ENCODE measurements at regions not wholly inside any gene's neighbourhood (a gene's known extent, or its start where the extent isn't known, plus 50 kb on each side); places are given as distances from the start of the nearest gene placed in this dataset.

- Histone ChIP-seq H3K9me3 (replicated peaks) (no peaks in the 10 kb centered on the region), H3K4me1 (no peaks in the 10 kb centered on the region), H3K27ac (no peak overlapping the region), H3K36me3 (no peaks in the 10 kb centered on the region), H3K27me3 (no peaks in the 10 kb centered on the region), H3K4me3 (no peak overlapping the region)
- no peak for DNase-seq
Observed at GRCh38 chr7:37504801-37505200, 56.1 kb upstream of the ELMO1 start.

- Histone ChIP-seq H3K36me3 (no peaks in the 10 kb centered on the region), H3K27ac (no peak overlapping the region), H3K9me3 (replicated peaks) (no peaks in the 10 kb centered on the region), H3K4me3 (no peak overlapping the region), H3K27me3 (no peaks in the 10 kb centered on the region), H3K4me1 (no peaks in the 10 kb centered on the region)
- DNase-seq: no peak
Observed at GRCh38 chr7:37505750-37506353, 57.2 kb upstream of the ELMO1 start.

- no peaks in the 10 kb centered on the region for H3K9me3 ChIP-seq (replicated peaks)
- H3K4me1 ChIP-seq: no peaks in the 10 kb centered on the region
- no peaks in the 10 kb centered on the region for H3K36me3 ChIP-seq
- DNase-seq: no peak
- no peak overlapping the region for H3K27ac ChIP-seq
- no peaks in the 10 kb centered on the region for H3K27me3 ChIP-seq
- no peak overlapping the region for H3K4me3 ChIP-seq
Observed at GRCh38 chr7:37508118-37508517, 59.5 kb upstream of the ELMO1 start.

- DNase-seq: peak in 1 of 2 experiments; percentile 70
- Histone ChIP-seq H3K4me3 (no peak overlapping the region), H3K9me3 (replicated peaks) (no peaks in the 10 kb centered on the region), H3K36me3 (no peaks in the 10 kb centered on the region), H3K27me3 (no peaks in the 10 kb centered on the region), H3K27ac (no peak overlapping the region), H3K4me1 (no peaks in the 10 kb centered on the region)
Observed at GRCh38 chr7:37510043-37510634, 61.5 kb upstream of the ELMO1 start.

- H3K4me3 ChIP-seq: no peak overlapping the region
- H3K9me3 ChIP-seq (replicated peaks): no peaks in the 10 kb centered on the region
- no peak overlapping the region for H3K27ac ChIP-seq
- H3K4me1 ChIP-seq: no peaks in the 10 kb centered on the region
- no peak for DNase-seq
- H3K36me3 ChIP-seq: no peaks in the 10 kb centered on the region
- no peaks in the 10 kb centered on the region for H3K27me3 ChIP-seq
Observed at GRCh38 chr7:37511915-37512314, 63.3 kb upstream of the ELMO1 start.

GRCh38 chr7:37514497-37514896 lies 65.8 kb upstream of the ELMO1 start:
- no peaks in the 10 kb centered on the region for H3K9me3 ChIP-seq (replicated peaks)
- H3K27ac ChIP-seq: no peak overlapping the region
- no peaks in the 10 kb centered on the region for H3K36me3 ChIP-seq
- no peak for DNase-seq
- H3K4me3 ChIP-seq: no peak overlapping the region
- H3K4me1 ChIP-seq: no peaks in the 10 kb centered on the region
- H3K27me3 ChIP-seq: no peaks in the 10 kb centered on the region

- no peak overlapping the region for H3K27ac ChIP-seq
- no peaks in the 10 kb centered on the region for H3K9me3 ChIP-seq (replicated peaks)
- no peak overlapping the region for H3K4me3 ChIP-seq
- H3K27me3 ChIP-seq: no peaks in the 10 kb centered on the region
- no peaks in the 10 kb centered on the region for H3K36me3 ChIP-seq
- H3K4me1 ChIP-seq: no peaks in the 10 kb centered on the region
- no peak for DNase-seq
Observed at GRCh38 chr7:37516664-37517063, 68.0 kb upstream of the ELMO1 start.

- H3K4me1 ChIP-seq: no peaks in the 10 kb centered on the region
Observed at GRCh38 chr7:37518266-37518665, 69.6 kb upstream of the ELMO1 start.

GRCh38 chr7:37524056-37524455 lies 75.4 kb upstream of the ELMO1 start:
- H3K36me3 ChIP-seq: no peaks in the 10 kb centered on the region
- H3K4me1 ChIP-seq: no peaks in the 10 kb centered on the region
- no peak overlapping the region for H3K4me3 ChIP-seq
- H3K27ac ChIP-seq: no peak overlapping the region
- H3K9me3 ChIP-seq (replicated peaks): no peaks in the 10 kb centered on the region
- no peak for DNase-seq
- no peaks in the 10 kb centered on the region for H3K27me3 ChIP-seq

More at GRCh38 chr7:37518266-37518665, 69.6 kb upstream of the ELMO1 start:
- H3K27me3 ChIP-seq: no peaks in the 10 kb centered on the region
- no peak overlapping the region for H3K27ac ChIP-seq
- no peaks in the 10 kb centered on the region for H3K36me3 ChIP-seq
- no peak for DNase-seq
- no peaks in the 10 kb centered on the region for H3K9me3 ChIP-seq (replicated peaks)
- no peak overlapping the region for H3K4me3 ChIP-seq

- no peak for DNase-seq
- no peak overlapping the region for H3K27ac ChIP-seq
- no peaks in the 10 kb centered on the region for H3K27me3 ChIP-seq
- H3K4me1 ChIP-seq: no peaks in the 10 kb centered on the region
- no peaks in the 10 kb centered on the region for H3K9me3 ChIP-seq (replicated peaks)
- no peak overlapping the region for H3K4me3 ChIP-seq
- no peaks in the 10 kb centered on the region for H3K36me3 ChIP-seq
Observed at GRCh38 chr7:37524797-37525196, 76.1 kb upstream of the ELMO1 start.

- Histone ChIP-seq H3K4me3 (no peak overlapping the region), H3K36me3 (no peaks in the 10 kb centered on the region), H3K4me1 (peaks cover 4% of the 10 kb centered on the region; the same call in 1 of the 2 replicates), H3K27ac (no peak overlapping the region), H3K9me3 (replicated peaks) (no peaks in the 10 kb centered on the region), H3K27me3 (no peaks in the 10 kb centered on the region)
- no peak for DNase-seq
Observed at GRCh38 chr7:37526623-37527022, 78.0 kb upstream of the ELMO1 start.

- Histone ChIP-seq H3K4me3 (no peak overlapping the region), H3K36me3 (no peaks in the 10 kb centered on the region), H3K27me3 (no peaks in the 10 kb centered on the region), H3K4me1 (peaks cover 5% of the 10 kb centered on the region; the same call in 1 of the 2 replicates), H3K27ac (no peak overlapping the region), H3K9me3 (replicated peaks) (no peaks in the 10 kb centered on the region)
- DNase-seq: no peak
Observed at GRCh38 chr7:37527109-37527508, 78.4 kb upstream of the ELMO1 start.

- Histone ChIP-seq H3K4me3 (no peak overlapping the region), H3K4me1 (peaks cover 5% of the 10 kb centered on the region; the same call in 1 of the 2 replicates), H3K27me3 (no peaks in the 10 kb centered on the region), H3K36me3 (no peaks in the 10 kb centered on the region), H3K27ac (no peak overlapping the region), H3K9me3 (replicated peaks) (no peaks in the 10 kb centered on the region)
- peak; percentile 47 to 72 for DNase-seq
Observed at GRCh38 chr7:37531225-37531624, 82.6 kb upstream of the ELMO1 start.

- no peaks in the 10 kb centered on the region for H3K9me3 ChIP-seq (replicated peaks)
- peaks cover 5% of the 10 kb centered on the region; the same call in 1 of the 2 replicates for H3K4me1 ChIP-seq
- H3K36me3 ChIP-seq: no peaks in the 10 kb centered on the region
- no peaks in the 10 kb centered on the region for H3K27me3 ChIP-seq
- no peak overlapping the region for H3K27ac ChIP-seq
- no peak overlapping the region for H3K4me3 ChIP-seq
- no peak for DNase-seq
Observed at GRCh38 chr7:37532636-37533035, 84.0 kb upstream of the ELMO1 start.

GRCh38 chr7:37534893-37535610 lies 86.4 kb upstream of the ELMO1 start:
- Histone ChIP-seq H3K9me3 (replicated peaks) (no peaks in the 10 kb centered on the region), H3K4me3 (no peak overlapping the region), H3K27ac (no peak overlapping the region), H3K27me3 (no peaks in the 10 kb centered on the region), H3K4me1 (peaks cover 5% of the 10 kb centered on the region; the same call in 1 of the 2 replicates), H3K36me3 (no peaks in the 10 kb centered on the region)
- DNase-seq: no peak
